K562 (cell line): ENCODE measurements at regions not wholly inside any gene's neighbourhood (a gene's known extent, or its start where the extent isn't known, plus 50 kb on each side); places are given as distances from the start of the nearest gene placed in this dataset.

Experiments
- ATAC-seq: fragments of 200-7000 bp; cut with Tn5 transposase; 3 replicates; pipeline ENCODE4 v1.9.1; 2020; ENCODE audit warnings: moderate library complexity
- BruUV-seq: library from RNA; stranded (reverse); fragments of 400-500 nt; replicated peaks from 2 replicates; lab custom pipeline; 2021; lab: Mats Ljungman, UMichigan
- CTCF ChIA-PET: fragments of 300-600 bp; formaldehyde crosslinking; extraction: SDS; loops from one replicate; lab custom pipeline; 2021; ENCODE audit warnings: low intra/inter-chr PET ratio; lab: Yijun Ruan, JAX
- POLR2A ChIA-PET: fragments of 300-600, 350-650 bp; sonication (Branson Sonifier 250); formaldehyde crosslinking; extraction: SDS; loops from one replicate; lab custom pipeline; 2021; ENCODE audit warnings: antibody characterized with exemption, inconsistent platforms; lab: Yijun Ruan, JAX
- DNase-seq, 4 experiments: peaks; one replicate each; pipeline versions ENCODE4 v3.0.0 to v3.0.0-alpha.2; 2011 to 2018; ENCODE audit warnings: low spot score in 3 of 4, mixed read lengths in 3 of 4; ENCODE audit errors: extremely low read depth in 1 of 4
- FAIRE-seq: peaks from 2 replicates; lab custom pipeline; 2011; peaks lifted over from hg19 to GRCh38; lab: Jason Lieb, UNC
- H2AFZ ChIP-seq: 2 replicates; pipeline ENCODE4 v1.6.0; 2011; ENCODE audit warnings: low read depth, low read length, control low read depth, inconsistent platforms
- H3K27ac ChIP-seq: fragments of 200-600 bp; 3 replicates; pipeline ENCODE4 v1.8.0; 2011; ENCODE audit warnings: low read depth, mild to moderate bottlenecking, control low read depth, inconsistent platforms, low read length, moderate library complexity, mixed read lengths; ENCODE audit errors: extremely low read depth
- H3K27me3 ChIP-seq, 2 experiments: fragments of 300-600 bp in 1 of 2; 2 replicates in 1 of 2; 3 replicates in 1 of 2; pipeline versions ENCODE4 v1.6.0 to v1.8.0; 2011; ENCODE audit warnings: inconsistent platforms in 2 of 2, low read length in 2 of 2, mild to moderate bottlenecking in 1 of 2, mixed read lengths in 1 of 2, moderate library complexity in 1 of 2; ENCODE audit not compliant: control insufficient read depth in 2 of 2, insufficient read depth in 2 of 2
- H3K36me3 ChIP-seq: fragments of 300-600 bp; 3 replicates; pipeline ENCODE4 v1.8.0; 2011; ENCODE audit warnings: mild to moderate bottlenecking, low read length, inconsistent platforms; ENCODE audit not compliant: control insufficient read depth, insufficient read depth
- H3K4me1 ChIP-seq, 2 experiments: fragments of 200-600 bp in 1 of 2; replicated peaks in 1 of 2; 2 replicates in 1 of 2; 3 replicates in 1 of 2; pipeline versions ENCODE4 v1.5.1 to v1.8.0; 2011; ENCODE audit warnings: inconsistent platforms in 2 of 2, low read length in 2 of 2, mild to moderate bottlenecking in 1 of 2, mixed read lengths in 1 of 2, moderate library complexity in 1 of 2; ENCODE audit not compliant: control insufficient read depth in 2 of 2, insufficient read depth in 2 of 2
- H3K4me2 ChIP-seq: 2 replicates; pipeline ENCODE4 v1.6.1; 2011; ENCODE audit warnings: low read length, control low read depth, inconsistent platforms, mixed read lengths; ENCODE audit not compliant: insufficient read depth
- H3K4me3 ChIP-seq: fragments of 200-600 bp; sonication (generic), shearing (Covaris generic); 2 replicates; pipeline ENCODE4 v1.5.1; 2016; ENCODE audit warnings: control low read depth, inconsistent platforms
- H3K79me2 ChIP-seq: fragments of 200-600 bp; 3 replicates; pipeline ENCODE4 v1.8.0; 2011; ENCODE audit warnings: low read length, inconsistent platforms; ENCODE audit not compliant: control insufficient read depth, insufficient read depth
- H3K9ac ChIP-seq, 2 experiments: 2 replicates each; pipeline versions ENCODE4 v1.6.0 to v1.6.1; 2011; ENCODE audit warnings: low read depth in 2 of 2, low read length in 2 of 2, control low read depth in 1 of 2, inconsistent platforms in 1 of 2, mild to moderate bottlenecking in 1 of 2, mixed read lengths in 1 of 2; ENCODE audit not compliant: insufficient read depth in 1 of 2
- H3K9me1 ChIP-seq: one replicate; pipeline ENCODE4 v1.6.0; 2011; ENCODE audit warnings: inconsistent platforms, mild to moderate bottlenecking, low read length, moderate library complexity; ENCODE audit not compliant: control insufficient read depth, insufficient read depth
- H3K9me3 ChIP-seq: replicated peaks from 2 replicates; pipeline ENCODE4 v1.5.1; 2011; ENCODE audit warnings: low read depth, low read length, inconsistent platforms; ENCODE audit not compliant: control insufficient read depth, insufficient read depth
- H4K20me1 ChIP-seq: replicated peaks from 2 replicates; pipeline ENCODE4 v1.6.1; 2011; ENCODE audit warnings: low read length, inconsistent platforms, mixed read lengths; ENCODE audit not compliant: control insufficient read depth, insufficient read depth
- ARHGAP35 ChIP-seq: fragments of 450-650 bp; IDR thresholded peaks from 2 replicates; pipeline ENCODE4 v1.6.1; 2018; ENCODE audit not compliant: partially characterized antibody
- BRD9 ChIP-seq: fragments of 450-650 bp; IDR thresholded peaks from 2 replicates; pipeline ENCODE4 v1.6.1; 2018; ENCODE audit warnings: low read depth; ENCODE audit not compliant: partially characterized antibody
- EP300 ChIP-seq: IDR thresholded peaks from 2 replicates; pipeline ENCODE4 v1.6.1; 2012; ENCODE audit warnings: low read length, improper control_type of control experiment
- ERF ChIP-seq: fragments of 450-650 bp; formaldehyde crosslinking; IDR thresholded peaks from 2 replicates; pipeline ENCODE4 v1.4.0; 2020; ENCODE audit warnings: mild to moderate bottlenecking, mixed read lengths
- HCFC1 ChIP-seq: IDR thresholded peaks from 2 replicates; pipeline ENCODE4 v1.6.1; 2012; ENCODE audit warnings: low read depth, low read length, improper control_type of control experiment
- HNRNPK ChIP-seq: fragments of 200-400 bp; formaldehyde crosslinking; IDR thresholded peaks from one replicate; pipeline ENCODE4 v1.6.1; 2018; ENCODE audit warnings: mild to moderate bottlenecking, low read depth, low read length; ENCODE audit not compliant: poor library complexity, severe bottlenecking
- MXD1 ChIP-seq: fragments of 250-450 bp; sonication (Bioruptor Pico); IDR thresholded peaks from 2 replicates; pipeline ENCODE4 v1.8.0; 2021; ENCODE audit warnings: borderline replicate concordance, mild to moderate bottlenecking, moderate library complexity; ENCODE audit not compliant: poor library complexity, severe bottlenecking
- NBN ChIP-seq: fragments of 450-650 bp; IDR thresholded peaks from 2 replicates; pipeline ENCODE4 v1.6.1; 2016; ENCODE audit warnings: low read depth, mild to moderate bottlenecking
- POLR2B ChIP-seq: fragments of 450-650 bp; IDR thresholded peaks from 2 replicates; pipeline ENCODE4 v1.6.1; 2018; ENCODE audit warnings: low read depth; ENCODE audit not compliant: partially characterized antibody
- SRSF9 ChIP-seq: fragments of 200-400 bp; formaldehyde crosslinking; IDR thresholded peaks from 2 replicates; pipeline ENCODE4 v1.6.1; 2017; ENCODE audit warnings: low read depth, low read length, borderline replicate concordance
- TGIF2 ChIP-seq: sonication (generic); formaldehyde crosslinking; IDR thresholded peaks from 2 replicates; pipeline ENCODE4 v1.8.1; 2022; ENCODE audit warnings: mild to moderate bottlenecking, missing genetic modification reagents, moderate library complexity
- ZKSCAN8 ChIP-seq: fragments of 200-800 bp; sonication (Bioruptor generic); IDR thresholded peaks from 2 replicates; pipeline ENCODE4 v1.6.1; 2016; ENCODE audit warnings: missing genetic modification characterization, missing compliant biosample characterization
- ZNF12 ChIP-seq: sonication (generic); formaldehyde crosslinking; IDR thresholded peaks from 2 replicates; pipeline ENCODE4 v1.4.0; 2020; ENCODE audit warnings: mild to moderate bottlenecking, missing genetic modification reagents
- ZNF316 ChIP-seq: fragments of 450-650 bp; IDR thresholded peaks from 2 replicates; pipeline ENCODE4 v1.6.1; 2016
- WGBS: fragments of 100-300 bp; shearing (Covaris generic); methylation state at CpG from one replicate; pipeline ENCODE4 v1.1.6; 2016; ENCODE audit warnings: low coverage, mixed read lengths; ENCODE audit not compliant: insufficient coverage; ENCODE audit errors: missing lambda C conversion rate; 5-methylcytosine and 5-hydroxymethylcytosine counted together
- in situ Hi-C: fragments of 300-500 bp; cut with MboI; formaldehyde crosslinking; loops from 4 replicates; pipeline ENCODE4 v1.15.0; 2018; ENCODE audit warnings: inconsistent platforms, mixed read lengths
- intact Hi-C: fragments of 100-400 bp; cut with micrococcal nuclease; formaldehyde crosslinking; loops from 2 replicates; pipeline ENCODE4 v1.14.2; 2022
- TF ChIP-seq, protein P1 (sequence below): fragments of 250-450 bp; sonication (Bioruptor Pico); IDR thresholded peaks from 2 replicates; pipeline ENCODE4 v1.6.1; 2021; ENCODE audit warnings: mild to moderate bottlenecking
- TF ChIP-seq, protein P2 (sequence below): sonication (generic); formaldehyde crosslinking; IDR thresholded peaks from 2 replicates; pipeline ENCODE4 v1.8.0; 2022; ENCODE audit warnings: mild to moderate bottlenecking, missing genetic modification reagents, borderline replicate concordance

GRCh38 chr6:91013511-91013910 is 426.6 kb upstream of the MAP3K7 start:
- H3K4me2 ChIP-seq: no peak overlapping the region
- H4K20me1 ChIP-seq: no peaks in the 10 kb centered on the region
- no peak for TF ChIP-seq MXD1 (CRISPR knock-in tag)
- no peak for TF ChIP-seq BRD9
- TF ChIP-seq ZNF12 (CRISPR knock-in tag): no peak
- no peak for TF ChIP-seq TGIF2 (CRISPR knock-in tag)
- no peak for TF ChIP-seq HNRNPK
- TF ChIP-seq, all 486 proteins: peak for 0
- H3K27ac ChIP-seq: no peak overlapping the region
- ChIA-PET POLR2A (no interaction called here), CTCF (no interaction called here)
- H3K36me3 ChIP-seq: no peaks in the 10 kb centered on the region
- H3K4me1 ChIP-seq: no peaks in the 10 kb centered on the region
- H3K9me3 ChIP-seq: no peaks in the 10 kb centered on the region
- H2AFZ ChIP-seq: no peak overlapping the region
- BruUV-seq: no TSS peak
- H3K4me3 ChIP-seq: no peak overlapping the region
- no peak overlapping the region for H3K9ac ChIP-seq
- no peak for FAIRE-seq
- in situ Hi-C loops: no loop called here
- no peaks in the 10 kb centered on the region for H3K27me3 ChIP-seq
- ATAC-seq: no peak
- H3K9me1 ChIP-seq: no peaks in the 10 kb centered on the region
- H3K79me2 ChIP-seq: no peaks in the 10 kb centered on the region
- no peak for DNase-seq
- intact Hi-C loops: no loop called here

DNA sequence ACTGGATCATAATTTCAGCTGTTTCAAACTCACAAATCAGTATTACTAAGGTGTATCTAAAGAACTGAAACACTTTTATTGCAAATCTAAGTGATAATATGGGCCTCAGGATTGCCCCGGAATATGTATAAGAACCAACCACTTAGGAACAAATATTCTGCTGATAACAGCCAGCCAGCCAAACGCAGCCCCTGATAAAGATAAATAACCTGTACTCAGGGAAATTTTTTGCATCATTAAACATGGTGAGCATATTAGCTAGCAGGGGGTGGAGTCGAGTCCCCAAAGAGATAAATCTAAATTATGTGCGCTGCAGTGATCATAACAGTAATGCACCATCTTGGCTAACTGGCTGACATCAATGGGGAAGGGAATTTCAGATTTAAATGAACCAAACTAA is 410.2 kb upstream of the MAP3K7 start:
- DNase-seq (no peak), FAIRE-seq (no peak), ATAC-seq (no peak)
- Histone ChIP-seq H3K4me2 (no peak overlapping the region), H3K9me1 (no peaks in the 10 kb centered on the region), H3K9ac (no peak overlapping the region), H3K4me3 (no peak overlapping the region), H2AFZ (no peak overlapping the region), H3K27me3 (no peaks in the 10 kb centered on the region), H3K27ac (no peak overlapping the region), H3K4me1 (no peaks in the 10 kb centered on the region), H3K36me3 (no peaks in the 10 kb centered on the region), H3K79me2 (no peaks in the 10 kb centered on the region), H4K20me1 (no peaks in the 10 kb centered on the region), H3K9me3 (no peaks in the 10 kb centered on the region)
- intact Hi-C loops (no loop called here), in situ Hi-C loops (no loop called here)
- CTCF ChIA-PET: no interaction called here
- POLR2A ChIA-PET: no interaction called here
- no TSS peak for BruUV-seq
- 3% methylated on average over 4 of the region's 4 CpGs for WGBS
- TF ChIP-seq HCFC1: no peak
- no peak for TF ChIP-seq NBN
- no peak for TF ChIP-seq SRSF9
- TF ChIP-seq ZKSCAN8 (CRISPR knock-in tag): no peak
- TF ChIP-seq ZNF316: no peak
- TF ChIP-seq, protein P1, sequence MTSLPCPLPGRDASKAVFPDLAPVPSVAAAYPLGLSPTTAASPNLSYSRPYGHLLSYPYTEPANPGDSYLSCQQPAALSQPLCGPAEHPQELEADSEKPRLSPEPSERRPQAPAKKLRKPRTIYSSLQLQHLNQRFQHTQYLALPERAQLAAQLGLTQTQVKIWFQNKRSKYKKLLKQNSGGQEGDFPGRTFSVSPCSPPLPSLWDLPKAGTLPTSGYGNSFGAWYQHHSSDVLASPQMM (CRISPR knock-in tag): no peak
- TF ChIP-seq EP300: no peak
- TF ChIP-seq, protein P2, sequence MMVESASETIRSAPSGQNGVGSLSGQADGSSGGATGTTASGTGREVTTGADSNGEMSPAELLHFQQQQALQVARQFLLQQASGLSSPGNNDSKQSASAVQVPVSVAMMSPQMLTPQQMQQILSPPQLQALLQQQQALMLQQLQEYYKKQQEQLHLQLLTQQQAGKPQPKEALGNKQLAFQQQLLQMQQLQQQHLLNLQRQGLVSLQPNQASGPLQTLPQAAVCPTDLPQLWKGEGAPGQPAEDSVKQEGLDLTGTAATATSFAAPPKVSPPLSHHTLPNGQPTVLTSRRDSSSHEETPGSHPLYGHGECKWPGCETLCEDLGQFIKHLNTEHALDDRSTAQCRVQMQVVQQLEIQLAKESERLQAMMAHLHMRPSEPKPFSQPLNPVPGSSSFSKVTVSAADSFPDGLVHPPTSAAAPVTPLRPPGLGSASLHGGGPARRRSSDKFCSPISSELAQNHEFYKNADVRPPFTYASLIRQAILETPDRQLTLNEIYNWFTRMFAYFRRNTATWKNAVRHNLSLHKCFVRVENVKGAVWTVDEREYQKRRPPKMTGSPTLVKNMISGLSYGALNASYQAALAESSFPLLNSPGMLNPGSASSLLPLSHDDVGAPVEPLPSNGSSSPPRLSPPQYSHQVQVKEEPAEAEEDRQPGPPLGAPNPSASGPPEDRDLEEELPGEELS (CRISPR knock-in tag): no peak
- TF ChIP-seq POLR2B: no peak
- no peak for TF ChIP-seq ERF (CRISPR knock-in tag)
- no peak for TF ChIP-seq ARHGAP35
